ENCODE measurements at regions not wholly inside any gene's neighbourhood (a gene's known extent, or its start where the extent isn't known, plus 50 kb on each side); places are given as distances from the start of the nearest gene placed in this dataset.

- Histone ChIP-seq H2BK12ac (ENCODE audit: low read length) (no peak overlapping the region), H3K4ac (ENCODE audit: low read length) (no peak overlapping the region), H3K9ac (ENCODE audit: low read depth, low read length, poor library complexity) (no peak overlapping the region), H2AFZ (ENCODE audit: low read length) (peak overlapping the region; percentile 40), H3K4me1 (ENCODE audit: control insufficient read depth in 2 of 2, insufficient read depth in 1 of 2, low read depth in 1 of 2, low read length in 2 of 2) (no peaks in the 10 kb centered on the region), H3K27ac (replicated peaks; ENCODE audit: low read length) (no peak overlapping the region), H3K4me2 (ENCODE audit: insufficient read depth, low read length, poor library complexity, severe bottlenecking) (no peak overlapping the region), H3K9me3 (replicated peaks in 1 of 2; ENCODE audit: control insufficient read depth in 2 of 2, insufficient read depth in 1 of 2, low read depth in 1 of 2, low read length in 2 of 2) (peaks cover 0 to 36% of the 10 kb centered on the region in 2 donors), H2AK5ac (ENCODE audit: low read depth, low read length) (no peak overlapping the region), H2BK5ac (ENCODE audit: low read length) (no peak overlapping the region), H3K36me3 (replicated peaks in 1 of 2; ENCODE audit: control insufficient read depth in 2 of 2, insufficient read depth in 2 of 2, low read length in 2 of 2) (no peaks in the 10 kb centered on the region), H2BK15ac (ENCODE audit: low read length) (no peak overlapping the region), H3K18ac (ENCODE audit: low read length) (no peak overlapping the region), H2BK120ac (ENCODE audit: low read depth, low read length) (no peak overlapping the region), H3K23ac (ENCODE audit: low read depth, low read length, poor library complexity) (no peak overlapping the region), H3K4me3 (ENCODE audit: low read length in 2 of 2) (no peak overlapping the region), H3K14ac (ENCODE audit: low read length) (no peak overlapping the region), H3K79me1 (ENCODE audit: low read depth, low read length) (no peaks in the 10 kb centered on the region), H4K91ac (ENCODE audit: low read depth, low read length, poor library complexity) (no peak overlapping the region), H4K8ac (ENCODE audit: low read depth, low read length) (no peak overlapping the region), H3K27me3 (ENCODE audit: control insufficient read depth in 3 of 3, insufficient read depth in 3 of 3, low read depth in 1 of 3, low read length in 3 of 3) (peaks cover 0 to 3% (median 0%) of the 10 kb centered on the region in 3 experiments)
- DNase-seq (ENCODE audit: low spot score): no peak
- no CpG with 5 or more reads among the region's 9 CpGs for WGBS, 2 donors (ENCODE audit: extremely low coverage in 2 of 2, insufficient read length in 2 of 2, insufficient replicate concordance in 1 of 2)
These were observed 56.5 kb upstream of the ZNF354A start for GRCh38 chr5:178786859-178787499.

- Histone ChIP-seq H3K23ac (ENCODE audit: low read depth, low read length, poor library complexity) (no peak overlapping the region), H2BK5ac (ENCODE audit: low read length) (no peak overlapping the region), H3K14ac (ENCODE audit: low read length) (no peak overlapping the region), H2AK5ac (ENCODE audit: low read depth, low read length) (no peak overlapping the region), H4K8ac (ENCODE audit: low read depth, low read length) (peak overlapping the region; percentile 94), H3K4ac (ENCODE audit: low read length) (no peak overlapping the region), H3K4me2 (ENCODE audit: insufficient read depth, low read length, poor library complexity, severe bottlenecking) (no peak overlapping the region), H4K91ac (ENCODE audit: low read depth, low read length, poor library complexity) (no peak overlapping the region), H2BK120ac (ENCODE audit: low read depth, low read length) (no peak overlapping the region), H3K4me3 (ENCODE audit: low read length in 2 of 2) (peak overlapping the region in 1 of 2 donors; percentile 39), H3K18ac (ENCODE audit: low read length) (no peak overlapping the region), H3K9ac (ENCODE audit: low read depth, low read length, poor library complexity) (no peak overlapping the region), H3K27ac (replicated peaks; ENCODE audit: low read length) (no peak overlapping the region), H3K4me1 (ENCODE audit: control insufficient read depth in 2 of 2, insufficient read depth in 1 of 2, low read depth in 1 of 2, low read length in 2 of 2) (no peaks in the 10 kb centered on the region), H3K79me1 (ENCODE audit: low read depth, low read length) (no peaks in the 10 kb centered on the region), H2BK15ac (ENCODE audit: low read length) (no peak overlapping the region), H2AFZ (ENCODE audit: low read length) (no peak overlapping the region), H3K9me3 (replicated peaks in 1 of 2; ENCODE audit: control insufficient read depth in 2 of 2, insufficient read depth in 1 of 2, low read depth in 1 of 2, low read length in 2 of 2) (peaks cover 0 to 38% of the 10 kb centered on the region in 2 donors), H3K27me3 (ENCODE audit: control insufficient read depth in 3 of 3, insufficient read depth in 3 of 3, low read depth in 1 of 3, low read length in 3 of 3) (peaks cover 0 to 3% (median 0%) of the 10 kb centered on the region in 3 experiments), H2BK12ac (ENCODE audit: low read length) (no peak overlapping the region), H3K36me3 (replicated peaks in 1 of 2; ENCODE audit: control insufficient read depth in 2 of 2, insufficient read depth in 2 of 2, low read length in 2 of 2) (no peaks in the 10 kb centered on the region)
- DNase-seq (ENCODE audit: low spot score): no peak
- no CpG with 5 or more reads among the region's 13 CpGs for WGBS, 2 donors (ENCODE audit: extremely low coverage in 2 of 2, insufficient read length in 2 of 2, insufficient replicate concordance in 1 of 2)
These were observed 56.0 kb upstream of the ZNF354A start for GRCh38 chr5:178786417-178786816.

- Histone ChIP-seq H2AFZ (ENCODE audit: low read length) (no peak overlapping the region), H3K9ac (ENCODE audit: low read depth, low read length, poor library complexity) (peak overlapping the region; percentile 15), H2BK5ac (ENCODE audit: low read length) (no peak overlapping the region), H2BK15ac (ENCODE audit: low read length) (no peak overlapping the region), H3K4me2 (ENCODE audit: insufficient read depth, low read length, poor library complexity, severe bottlenecking) (no peak overlapping the region), H3K36me3 (replicated peaks in 1 of 2; ENCODE audit: control insufficient read depth in 2 of 2, insufficient read depth in 2 of 2, low read length in 2 of 2) (no peaks in the 10 kb centered on the region), H3K18ac (ENCODE audit: low read length) (no peak overlapping the region), H3K79me1 (ENCODE audit: low read depth, low read length) (no peaks in the 10 kb centered on the region), H4K91ac (ENCODE audit: low read depth, low read length, poor library complexity) (no peak overlapping the region), H4K8ac (ENCODE audit: low read depth, low read length) (no peak overlapping the region), H2AK5ac (ENCODE audit: low read depth, low read length) (no peak overlapping the region), H3K14ac (ENCODE audit: low read length) (no peak overlapping the region), H2BK12ac (ENCODE audit: low read length) (no peak overlapping the region), H3K4me3 (ENCODE audit: low read length in 2 of 2) (no peak overlapping the region), H2BK120ac (ENCODE audit: low read depth, low read length) (no peak overlapping the region), H3K4ac (ENCODE audit: low read length) (no peak overlapping the region), H3K27me3 (ENCODE audit: control insufficient read depth in 3 of 3, insufficient read depth in 3 of 3, low read depth in 1 of 3, low read length in 3 of 3) (peaks cover 0 to 3% (median 0%) of the 10 kb centered on the region in 3 experiments), H3K4me1 (ENCODE audit: control insufficient read depth in 2 of 2, insufficient read depth in 1 of 2, low read depth in 1 of 2, low read length in 2 of 2) (no peaks in the 10 kb centered on the region), H3K23ac (ENCODE audit: low read depth, low read length, poor library complexity) (no peak overlapping the region), H3K27ac (replicated peaks; ENCODE audit: low read length) (no peak overlapping the region), H3K9me3 (replicated peaks in 1 of 2; ENCODE audit: control insufficient read depth in 2 of 2, insufficient read depth in 1 of 2, low read depth in 1 of 2, low read length in 2 of 2) (peaks cover 0 to 40% of the 10 kb centered on the region in 2 donors)
- no peak for DNase-seq (ENCODE audit: low spot score)
- no CpG with 5 or more reads among the region's 6 CpGs for WGBS, 2 donors (ENCODE audit: extremely low coverage in 2 of 2, insufficient read length in 2 of 2, insufficient replicate concordance in 1 of 2)
These were observed 55.5 kb upstream of the ZNF354A start for GRCh38 chr5:178785999-178786398.

- DNase-seq (ENCODE audit: low spot score): no peak
- Histone ChIP-seq H2AFZ (ENCODE audit: low read length) (no peak overlapping the region), H3K9me3 (replicated peaks in 1 of 2; ENCODE audit: control insufficient read depth in 2 of 2, insufficient read depth in 1 of 2, low read depth in 1 of 2, low read length in 2 of 2) (peaks cover 0 to 28% of the 10 kb centered on the region in 2 donors), H2BK15ac (ENCODE audit: low read length) (no peak overlapping the region), H3K14ac (ENCODE audit: low read length) (no peak overlapping the region), H3K4me3 (ENCODE audit: low read length in 2 of 2) (no peak overlapping the region), H2BK12ac (ENCODE audit: low read length) (no peak overlapping the region), H2AK5ac (ENCODE audit: low read depth, low read length) (no peak overlapping the region), H4K8ac (ENCODE audit: low read depth, low read length) (no peak overlapping the region), H3K23ac (ENCODE audit: low read depth, low read length, poor library complexity) (no peak overlapping the region), H3K27me3 (ENCODE audit: control insufficient read depth in 3 of 3, insufficient read depth in 3 of 3, low read depth in 1 of 3, low read length in 3 of 3) (peaks cover 0 to 3% (median 0%) of the 10 kb centered on the region in 3 experiments), H2BK120ac (ENCODE audit: low read depth, low read length) (no peak overlapping the region), H3K36me3 (replicated peaks in 1 of 2; ENCODE audit: control insufficient read depth in 2 of 2, insufficient read depth in 2 of 2, low read length in 2 of 2) (no peaks in the 10 kb centered on the region), H2BK5ac (ENCODE audit: low read length) (no peak overlapping the region), H3K18ac (ENCODE audit: low read length) (no peak overlapping the region), H3K9ac (ENCODE audit: low read depth, low read length, poor library complexity) (no peak overlapping the region), H3K4me1 (ENCODE audit: control insufficient read depth in 2 of 2, insufficient read depth in 1 of 2, low read depth in 1 of 2, low read length in 2 of 2) (no peaks in the 10 kb centered on the region), H3K27ac (replicated peaks; ENCODE audit: low read length) (no peak overlapping the region), H3K4me2 (ENCODE audit: insufficient read depth, low read length, poor library complexity, severe bottlenecking) (no peak overlapping the region), H4K91ac (ENCODE audit: low read depth, low read length, poor library complexity) (no peak overlapping the region), H3K79me1 (ENCODE audit: low read depth, low read length) (no peaks in the 10 kb centered on the region), H3K4ac (ENCODE audit: low read length) (no peak overlapping the region)
- no CpG with 5 or more reads among the region's 2 CpGs for WGBS, 2 donors (ENCODE audit: extremely low coverage in 2 of 2, insufficient read length in 2 of 2, insufficient replicate concordance in 1 of 2)
These were observed 53.9 kb upstream of the ZNF354A start for GRCh38 chr5:178784391-178784790.
